Tibial artery (tissue), 4 donors: ENCODE measurements at regions not wholly inside any gene's neighbourhood (a gene's known extent, or its start where the extent isn't known, plus 50 kb on each side); places are given as distances from the start of the nearest gene placed in this dataset.

Source experiments
- DNase-seq, 2 donors: peaks; one replicate each; pipeline ENCODE4 v3.0.0-alpha.2; 2019
- H3K27ac ChIP-seq, 2 donors: fragments of 200-600 bp; sonication (generic) in 1 of 2; 1 replicate in 1 of 2; 2 replicates in 1 of 2; pipeline ENCODE4 v1.5.1; 2018 to 2019; ENCODE audit warnings: mild to moderate bottlenecking in 1 of 2
- H3K27me3 ChIP-seq, 2 donors: fragments of 200-600 bp; sonication (generic) in 1 of 2; one replicate each; pipeline versions ENCODE4 v1.5.1 to v1.6.0; 2016 to 2019
- H3K36me3 ChIP-seq, 3 donors: fragments of 200-600 bp; sonication (generic) in 2 of 3; one replicate each; pipeline ENCODE4 v1.5.1; 2016 to 2019; ENCODE audit warnings: mild to moderate bottlenecking in 2 of 3
- H3K4me1 ChIP-seq, 4 donors: fragments of 200-600 bp; sonication (generic) in 2 of 4; 1 replicate in 3 of 4; 2 replicates in 1 of 4; pipeline ENCODE4 v1.5.1; 2016 to 2019
- H3K4me3 ChIP-seq, 2 donors: fragments of 200-600 bp; sonication (generic) in 1 of 2; 1 replicate in 1 of 2; 2 replicates in 1 of 2; pipeline ENCODE4 v1.5.1; 2018 to 2019; ENCODE audit warnings: mild to moderate bottlenecking in 2 of 2
- H3K9me3 ChIP-seq, 3 donors: fragments of 200-600 bp; sonication (generic) in 1 of 3; one replicate each; pipeline ENCODE4 v1.5.1; 2016 to 2019
- intact Hi-C: fragments of 100-400 bp; cut with DNase I; formaldehyde crosslinking; loops from one replicate; pipeline ENCODE4 v1.15.0; 2023; ENCODE audit warnings: low total_unique reads
- TF ChIP-seq, protein P1 (sequence below), 2 experiments: fragments of 200-600 bp in 1 of 2; fragments of 450-650 bp in 1 of 2; IDR thresholded peaks; one replicate each; pipeline ENCODE4 v1.5.1; 2017 to 2019; ENCODE audit warnings: antibody characterized with exemption in 2 of 2, mild to moderate bottlenecking in 1 of 2, moderate library complexity in 1 of 2

DNA sequence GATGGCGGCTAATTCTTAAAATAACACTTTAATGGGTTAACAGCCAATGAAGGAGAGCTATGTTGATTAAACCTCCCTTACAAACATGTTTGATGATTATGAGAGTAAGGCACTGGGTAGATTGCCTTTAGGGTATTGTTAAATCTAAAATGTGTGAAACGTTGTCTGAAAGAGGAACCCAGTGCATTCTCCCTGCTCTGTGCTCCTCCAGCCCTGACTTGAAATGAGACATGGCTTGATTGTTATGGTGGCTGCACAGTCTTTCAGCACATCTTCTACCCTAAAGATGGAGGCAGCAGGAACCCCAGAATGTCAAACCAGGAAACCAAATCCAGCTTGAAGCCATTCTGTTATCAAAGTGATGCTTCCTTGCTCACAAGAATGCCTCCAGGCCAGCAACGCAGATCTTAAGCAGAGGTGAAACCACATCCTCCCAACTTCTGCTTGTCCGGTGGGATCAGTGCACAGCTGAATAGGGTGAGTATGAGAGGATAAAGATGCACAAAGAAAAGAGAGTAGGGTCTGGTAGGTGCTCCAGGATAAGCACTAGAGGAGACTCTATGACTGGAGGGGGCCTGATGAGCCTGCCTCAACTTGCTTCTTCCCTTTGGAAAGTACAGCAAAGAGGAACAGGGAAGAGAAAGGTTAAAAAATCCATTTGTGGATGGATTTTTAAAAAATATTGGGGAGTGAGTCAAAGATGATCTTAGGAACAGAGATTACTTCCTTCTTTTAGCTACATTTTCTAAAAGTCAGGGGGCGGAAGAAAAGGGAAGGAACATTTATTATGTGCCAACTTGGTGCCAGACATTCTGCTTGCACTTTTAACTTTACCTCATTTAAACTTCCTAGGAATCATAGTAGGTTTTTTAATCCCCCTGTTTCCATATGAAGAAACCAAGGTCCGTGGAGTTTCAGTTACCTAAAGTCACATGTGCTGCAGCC, 523.0 kb downstream of the TXNL1 start:
- DNase-seq: no peak
- TF ChIP-seq, protein P1, sequence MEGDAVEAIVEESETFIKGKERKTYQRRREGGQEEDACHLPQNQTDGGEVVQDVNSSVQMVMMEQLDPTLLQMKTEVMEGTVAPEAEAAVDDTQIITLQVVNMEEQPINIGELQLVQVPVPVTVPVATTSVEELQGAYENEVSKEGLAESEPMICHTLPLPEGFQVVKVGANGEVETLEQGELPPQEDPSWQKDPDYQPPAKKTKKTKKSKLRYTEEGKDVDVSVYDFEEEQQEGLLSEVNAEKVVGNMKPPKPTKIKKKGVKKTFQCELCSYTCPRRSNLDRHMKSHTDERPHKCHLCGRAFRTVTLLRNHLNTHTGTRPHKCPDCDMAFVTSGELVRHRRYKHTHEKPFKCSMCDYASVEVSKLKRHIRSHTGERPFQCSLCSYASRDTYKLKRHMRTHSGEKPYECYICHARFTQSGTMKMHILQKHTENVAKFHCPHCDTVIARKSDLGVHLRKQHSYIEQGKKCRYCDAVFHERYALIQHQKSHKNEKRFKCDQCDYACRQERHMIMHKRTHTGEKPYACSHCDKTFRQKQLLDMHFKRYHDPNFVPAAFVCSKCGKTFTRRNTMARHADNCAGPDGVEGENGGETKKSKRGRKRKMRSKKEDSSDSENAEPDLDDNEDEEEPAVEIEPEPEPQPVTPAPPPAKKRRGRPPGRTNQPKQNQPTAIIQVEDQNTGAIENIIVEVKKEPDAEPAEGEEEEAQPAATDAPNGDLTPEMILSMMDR (IDR thresholded peaks at IDR 0.05): no peak
- Histone ChIP-seq H3K36me3 (no peaks in the 10 kb centered on the region), H3K4me1 (no peaks in the 10 kb centered on the region), H3K9me3 (no peaks in the 10 kb centered on the region), H3K27me3 (no peaks in the 10 kb centered on the region), H3K27ac (no peak overlapping the region), H3K4me3 (no peak overlapping the region)
- intact Hi-C loops: loop anchor here (5.0 kb wide), 1 partner anchor 942 kb away; no protein-coding TSS in a partner anchor

DNA sequence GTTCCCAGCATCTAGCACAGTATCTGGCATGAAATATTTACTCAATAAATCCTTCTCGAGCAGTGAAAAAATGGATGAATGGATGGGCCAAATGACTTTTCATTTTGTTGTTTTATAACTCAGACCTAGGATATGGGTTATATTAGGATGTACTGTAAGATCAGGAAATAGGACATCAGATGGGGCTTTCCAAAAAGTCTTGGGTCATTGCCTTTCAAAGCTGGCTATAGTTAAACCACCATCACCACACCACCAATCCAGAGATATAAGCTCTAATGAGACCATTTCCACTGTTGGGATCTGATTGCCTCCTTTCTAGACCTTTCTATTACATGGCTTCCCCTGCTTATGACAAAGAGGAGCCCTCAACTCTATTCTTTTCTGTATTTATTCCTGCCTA, 525.0 kb upstream of the TCF4 start:
- TF ChIP-seq, protein P1 (IDR thresholded peaks at IDR 0.05): no peak
- Histone ChIP-seq H3K27ac (no peak overlapping the region), H3K4me1 (no peaks in the 10 kb centered on the region), H3K27me3 (no peaks in the 10 kb centered on the region), H3K36me3 (no peaks in the 10 kb centered on the region), H3K4me3 (no peak overlapping the region), H3K9me3 (no peaks in the 10 kb centered on the region)
- no peak for DNase-seq
- intact Hi-C loops: no loop called here

DNA sequence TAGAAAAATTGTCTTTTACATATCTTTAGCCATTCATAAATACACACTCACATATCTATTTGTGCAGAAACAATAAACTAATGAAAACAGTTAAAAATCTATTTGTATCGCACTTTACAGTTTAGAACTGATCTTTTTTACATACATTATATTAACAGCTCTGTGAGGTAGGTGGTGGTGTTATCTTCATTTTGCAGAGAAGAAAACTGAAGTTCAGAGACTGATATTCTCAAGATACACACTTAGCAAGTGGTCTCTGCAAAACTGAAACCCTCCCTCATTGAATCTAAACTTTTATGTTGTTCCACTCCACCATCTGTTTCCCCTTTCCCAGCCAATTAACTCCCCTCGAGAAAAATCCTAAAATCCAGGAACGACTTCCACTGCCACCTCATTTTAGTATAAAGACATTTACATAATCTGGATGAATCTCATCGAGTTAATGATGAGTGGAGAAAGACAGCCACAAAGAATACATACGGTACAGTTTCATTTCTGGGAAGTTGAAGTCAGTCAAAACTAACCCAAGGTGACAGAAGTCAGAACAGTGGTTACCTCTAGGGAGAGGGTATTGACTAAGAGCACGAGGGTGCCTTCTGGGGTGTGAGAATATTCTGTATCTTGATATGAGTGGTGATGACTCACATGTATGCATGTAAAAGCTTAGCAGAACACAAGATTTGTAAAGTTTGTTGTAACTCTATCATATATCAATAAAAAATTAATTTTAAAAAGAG, 524.2 kb upstream of the TCF4 start:
- TF ChIP-seq, protein P1 (IDR thresholded peaks at IDR 0.05): no peak
- no peaks in the 10 kb centered on the region for H3K36me3 ChIP-seq
- no peaks in the 10 kb centered on the region for H3K9me3 ChIP-seq
- DNase-seq: no peak
- H3K27ac ChIP-seq: no peak overlapping the region
- intact Hi-C loops: no loop called here
- no peaks in the 10 kb centered on the region for H3K4me1 ChIP-seq
- H3K27me3 ChIP-seq: no peaks in the 10 kb centered on the region
- H3K4me3 ChIP-seq: no peak overlapping the region

DNA sequence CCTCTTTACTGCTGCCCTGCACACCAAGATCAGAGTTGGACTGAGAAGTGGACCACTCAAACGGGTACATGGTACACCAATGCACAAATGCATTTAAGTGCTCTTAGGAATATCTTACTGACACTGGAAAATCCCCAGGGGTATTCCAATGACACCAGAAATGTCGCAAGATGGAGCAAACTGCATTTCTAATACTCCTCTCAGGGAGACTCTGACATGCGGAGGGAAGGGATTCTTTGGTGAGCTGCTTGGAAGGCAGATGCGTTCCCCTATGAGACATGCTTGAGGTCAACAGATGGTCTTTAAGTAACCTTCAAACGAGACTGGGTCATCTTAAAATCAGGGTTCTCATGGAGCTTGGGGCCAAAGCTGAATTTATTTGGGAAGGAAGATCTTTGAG, 521.8 kb upstream of the TCF4 start:
- Histone ChIP-seq H3K27ac (no peak overlapping the region), H3K27me3 (no peaks in the 10 kb centered on the region), H3K36me3 (no peaks in the 10 kb centered on the region), H3K9me3 (no peaks in the 10 kb centered on the region), H3K4me3 (no peak overlapping the region), H3K4me1 (no peaks in the 10 kb centered on the region)
- intact Hi-C loops: no loop called here
- TF ChIP-seq, protein P1 (IDR thresholded peaks at IDR 0.05): no peak
- no peak for DNase-seq

DNA sequence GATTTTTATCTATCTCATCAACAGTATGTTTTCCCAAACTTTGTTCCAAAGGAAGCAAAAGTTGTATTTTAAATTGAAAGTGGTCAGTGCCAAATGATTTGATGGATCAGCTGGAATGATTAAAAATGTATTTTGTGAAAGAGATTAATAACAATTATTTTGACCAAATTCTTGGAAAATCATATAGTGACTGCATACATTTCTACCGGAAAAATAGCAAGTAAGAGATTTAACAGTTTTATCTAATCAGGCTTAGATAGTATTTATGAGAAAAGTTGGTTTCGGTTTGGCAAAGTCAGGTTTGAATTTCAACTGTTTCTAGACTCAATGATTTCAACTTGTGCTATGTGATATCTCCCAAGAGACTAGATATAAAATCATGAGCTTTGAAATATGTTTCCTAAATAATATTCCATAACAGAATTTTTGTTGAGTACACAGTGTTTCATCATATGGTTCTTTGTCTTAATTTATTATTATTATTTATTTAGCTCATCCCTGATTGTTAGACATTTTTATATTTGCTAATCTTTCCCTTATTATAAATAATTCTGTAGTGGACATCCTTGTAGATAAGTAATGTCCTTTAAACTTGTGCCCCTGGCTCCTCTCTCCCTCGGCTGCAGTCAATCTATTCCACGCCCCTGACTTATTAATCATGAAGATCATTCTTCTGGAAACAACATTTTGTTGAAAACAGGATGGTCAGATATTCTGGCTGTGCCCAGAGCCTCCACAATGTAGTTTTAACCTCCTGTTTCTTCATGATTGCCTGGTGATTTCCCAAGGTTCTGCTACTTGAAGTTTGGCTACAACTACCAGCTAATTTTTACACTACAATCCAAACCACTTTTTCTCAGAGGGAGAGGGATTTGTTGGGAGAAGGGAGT, 520.7 kb upstream of the TCF4 start:
- TF ChIP-seq, protein P1 (IDR thresholded peaks at IDR 0.05): no peak
- no peak overlapping the region for H3K4me3 ChIP-seq
- H3K27me3 ChIP-seq: no peaks in the 10 kb centered on the region
- no peaks in the 10 kb centered on the region for H3K9me3 ChIP-seq
- intact Hi-C loops: no loop called here
- H3K36me3 ChIP-seq: no peaks in the 10 kb centered on the region
- no peak for DNase-seq
- H3K27ac ChIP-seq: no peak overlapping the region
- no peaks in the 10 kb centered on the region for H3K4me1 ChIP-seq
